HCT116 (cell line): ENCODE measurements at regions not wholly inside any gene's neighbourhood (a gene's known extent, or its start where the extent isn't known, plus 50 kb on each side); places are given as distances from the start of the nearest gene placed in this dataset.

Experiments used
- ATAC-seq: fragments of 200-7000 bp; cut with Tn5 transposase; 2 replicates; pipeline ENCODE4 v1.9.1; 2020; ENCODE audit warnings: mild to moderate bottlenecking, moderate library complexity
- BruUV-seq: library from RNA; stranded (reverse); fragments of 400-500 nt; replicated peaks from 2 replicates; lab custom pipeline; 2021; lab: Mats Ljungman, UMichigan
- CTCF ChIA-PET: fragments of 300-600 bp; sonication (Branson Sonifier 250); formaldehyde crosslinking; loops from one replicate; lab custom pipeline; 2021; ENCODE audit warnings: antibody characterized with exemption; lab: Charles Lee
- POLR2A ChIA-PET: fragments of 300-600, 350-600 bp; sonication (Branson Sonifier 250); formaldehyde crosslinking; loops from one replicate; lab custom pipeline; 2021; ENCODE audit warnings: antibody characterized with exemption; lab: Charles Lee
- RAD21 ChIA-PET, 2 experiments: fragments of 300-600 bp; sonication (Branson Sonifier 250); formaldehyde crosslinking; loops; one replicate each; lab custom pipeline; 2023; ENCODE audit warnings: low total read pairs in 2 of 2; ENCODE audit not compliant: uncharacterized antibody in 2 of 2, unreplicated experiment in 2 of 2, low non-redundant PET in 1 of 2; lab: Charles Lee
- DNase-seq: peaks from one replicate; pipeline ENCODE4 v3.0.0-alpha.2; 2010; ENCODE audit warnings: low read depth, low spot score
- H2AFZ ChIP-seq: fragments of 200-600 bp; shearing (Covaris generic), sonication (generic); 2 replicates; pipeline ENCODE4 v1.6.1; 2017; ENCODE audit warnings: low read depth, mixed run types, mixed read lengths, antibody characterized with exemption, low read length; ENCODE audit not compliant: poor library complexity, severe bottlenecking
- H3K27ac ChIP-seq: 2 replicates; pipeline ENCODE4 v1.5.1; 2012; ENCODE audit warnings: low read depth, low read length
- H3K27me3 ChIP-seq: fragments of 200-600 bp; sonication (generic); 2 replicates; pipeline ENCODE4 v1.6.1; 2016; ENCODE audit warnings: mixed run types, low read length, mixed read lengths; ENCODE audit not compliant: insufficient read depth
- H3K36me3 ChIP-seq, 2 experiments: fragments of 200-500 bp in 1 of 2; fragments of 200-600 bp in 1 of 2; sonication (Bioruptor generic) in 1 of 2; sonication (generic) in 1 of 2; 2 replicates each; pipeline versions ENCODE4 v1.5.1 to v1.6.1; 2014 to 2016; ENCODE audit warnings: low read length in 2 of 2, inconsistent platforms in 1 of 2, mixed read lengths in 1 of 2, mixed run types in 1 of 2; ENCODE audit not compliant: insufficient read depth in 2 of 2, control insufficient read depth in 1 of 2
- H3K4me1 ChIP-seq, 2 experiments: fragments of 200-600 bp in 1 of 2; sonication (generic) in 1 of 2; 2 replicates each; pipeline versions ENCODE4 v1.5.1 to v1.6.1; 2012 to 2017; ENCODE audit warnings: low read length in 2 of 2, inconsistent platforms in 1 of 2, mild to moderate bottlenecking in 1 of 2, mixed read lengths in 1 of 2, mixed run types in 1 of 2, moderate library complexity in 1 of 2; ENCODE audit not compliant: insufficient read depth in 2 of 2, control insufficient read depth in 1 of 2
- H3K4me2 ChIP-seq: fragments of 200-600 bp; sonication (generic); 2 replicates; pipeline ENCODE4 v1.6.1; 2017; ENCODE audit warnings: mixed run types, low read length, mixed read lengths
- H3K4me3 ChIP-seq, 2 experiments: fragments of 200-600 bp in 1 of 2; sonication (generic) in 1 of 2; replicated peaks in 1 of 2; 2 replicates each; pipeline ENCODE4 v1.5.1; 2011 to 2016; ENCODE audit warnings: low read length in 2 of 2, control low read depth in 1 of 2, low read depth in 1 of 2, mild to moderate bottlenecking in 1 of 2, mixed read lengths in 1 of 2, mixed run types in 1 of 2
- H3K79me2 ChIP-seq: fragments of 200-600 bp; sonication (generic); 2 replicates; pipeline ENCODE4 v1.6.1; 2017; ENCODE audit warnings: mild to moderate bottlenecking, mixed run types, low read length, moderate library complexity, mixed read lengths; ENCODE audit not compliant: insufficient read depth
- H3K9ac ChIP-seq: fragments of 200-600 bp; sonication (generic); 2 replicates; pipeline ENCODE4 v1.6.1; 2016; ENCODE audit warnings: low read length, mixed read lengths
- H3K9me2 ChIP-seq: fragments of 200-600 bp; sonication (generic), shearing (Covaris generic); 2 replicates; pipeline ENCODE4 v1.6.1; 2017; ENCODE audit warnings: mixed run types, mild to moderate bottlenecking, moderate library complexity; ENCODE audit not compliant: insufficient read depth
- H3K9me3 ChIP-seq, 2 experiments: fragments of 200-500 bp in 1 of 2; fragments of 200-600 bp in 1 of 2; sonication (Bioruptor generic) in 1 of 2; sonication (generic) in 1 of 2; 2 replicates each; pipeline ENCODE4 v1.6.1; 2014 to 2017; ENCODE audit warnings: low read length in 2 of 2, mixed read lengths in 2 of 2, inconsistent platforms in 1 of 2, low read depth in 1 of 2, mild to moderate bottlenecking in 1 of 2, mixed run types in 1 of 2, moderate library complexity in 1 of 2; ENCODE audit not compliant: control insufficient read depth in 1 of 2, insufficient read depth in 1 of 2
- H4K20me1 ChIP-seq: fragments of 200-600 bp; sonication (generic), shearing (Covaris generic); 2 replicates; pipeline ENCODE4 v1.6.1; 2017; ENCODE audit warnings: mixed run types, mild to moderate bottlenecking, moderate library complexity; ENCODE audit not compliant: insufficient read depth
- EGR1 ChIP-seq: IDR thresholded peaks from 2 replicates; pipeline ENCODE4 v1.6.1; 2012; ENCODE audit warnings: low read depth
- ELF1 ChIP-seq: IDR thresholded peaks from 2 replicates; pipeline ENCODE4 v1.6.1; 2012; ENCODE audit warnings: low read depth, borderline replicate concordance
- EZH2phosphoT487 ChIP-seq: fragments of 200-600 bp; IDR thresholded peaks from 2 replicates; pipeline ENCODE4 v1.6.1; 2018; ENCODE audit warnings: antibody characterized with exemption, borderline replicate concordance
- FOSL1 ChIP-seq: IDR thresholded peaks from 2 replicates; pipeline ENCODE4 v1.6.1; 2012; ENCODE audit warnings: low read depth
- POLR2A ChIP-seq: IDR thresholded peaks from 2 replicates; pipeline ENCODE4 v1.7.0; 2011; ENCODE audit warnings: borderline replicate concordance; ENCODE audit not compliant: insufficient read depth, insufficient read length; ENCODE audit errors: extremely low read depth
- POLR2AphosphoS5 ChIP-seq: IDR thresholded peaks from 2 replicates; pipeline ENCODE4 v1.6.1; 2011; ENCODE audit warnings: mild to moderate bottlenecking, low read depth, low read length, moderate library complexity
- SRF ChIP-seq: IDR thresholded peaks from 2 replicates; pipeline ENCODE4 v1.6.1; 2012; ENCODE audit warnings: low read depth
- TCF7L2 ChIP-seq: IDR thresholded peaks from 2 replicates; pipeline ENCODE4 v1.7.0; 2011; ENCODE audit warnings: borderline replicate concordance, inconsistent platforms; ENCODE audit not compliant: insufficient read depth, insufficient read length; ENCODE audit errors: extremely low read depth
- YY1 ChIP-seq: IDR thresholded peaks from 2 replicates; pipeline ENCODE4 v1.6.1; 2011; ENCODE audit warnings: low read length, low read depth, moderate library complexity, mild to moderate bottlenecking; ENCODE audit not compliant: insufficient replicate concordance; ENCODE audit errors: extremely low read depth
- ZNF274 ChIP-seq: fragments of 200-500 bp; sonication (Bioruptor generic); IDR thresholded peaks from 2 replicates; pipeline ENCODE4 v1.6.1; 2014; ENCODE audit warnings: mild to moderate bottlenecking, low read depth, low read length, inconsistent platforms
- intact Hi-C: fragments of 100-400 bp; cut with micrococcal nuclease; formaldehyde crosslinking; loops from 2 replicates; pipeline ENCODE4 v1.10.0; 2022

DNA sequence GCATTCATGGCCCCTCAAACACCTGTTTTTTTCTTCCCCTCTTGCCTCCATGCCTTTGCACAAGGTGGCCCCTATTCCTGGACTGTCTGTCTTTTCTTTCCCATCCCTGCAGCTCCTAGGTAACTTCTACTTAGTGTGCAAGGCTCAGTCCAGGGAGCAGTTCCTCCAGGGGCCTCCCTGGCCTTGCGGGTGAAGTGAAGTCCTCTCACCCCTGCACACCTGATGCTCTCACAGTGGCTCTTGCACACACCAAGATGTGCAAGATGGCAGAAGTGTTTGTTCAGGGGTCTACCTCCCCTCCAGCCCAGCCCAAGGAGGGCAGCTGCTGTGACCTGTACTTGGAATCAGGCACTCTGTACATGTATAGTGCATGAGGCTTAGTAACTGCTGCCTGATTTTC is 236.8 kb upstream of the HS6ST1 start:
- CTCF ChIA-PET = no interaction called here
- H3K27me3 ChIP-seq = no peaks in the 10 kb centered on the region

DNA sequence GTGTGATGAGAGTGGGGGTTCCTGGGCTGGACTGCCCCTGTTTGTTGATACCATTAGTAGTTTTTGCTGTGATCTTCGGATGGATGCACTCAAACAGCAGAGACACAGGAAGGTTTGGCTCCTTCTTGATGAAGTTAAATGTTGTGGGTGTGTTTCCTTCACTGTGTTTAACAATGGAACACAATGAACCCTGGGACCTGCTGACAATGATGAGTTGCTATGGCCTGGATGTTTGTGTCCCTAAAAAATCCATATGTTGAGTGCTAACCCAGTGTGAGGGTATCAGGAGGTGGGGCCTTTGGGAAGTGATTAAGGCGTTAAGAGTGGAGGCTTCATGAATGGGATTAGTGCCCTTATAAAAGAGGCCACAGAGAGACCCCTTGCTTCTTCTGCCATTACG is 237.4 kb upstream of the HS6ST1 start:
- Histone ChIP-seq H3K4me2 (no peak overlapping the region), H3K9me3 (no peaks in the 10 kb centered on the region), H3K36me3 (no peaks in the 10 kb centered on the region), H3K9me2 (no peaks in the 10 kb centered on the region), H3K4me1 (no peaks in the 10 kb centered on the region), H3K9ac (no peak overlapping the region), H2AFZ (no peak overlapping the region), H4K20me1 (no peaks in the 10 kb centered on the region), H3K27me3 (no peaks in the 10 kb centered on the region), H3K27ac (no peak overlapping the region), H3K79me2 (no peaks in the 10 kb centered on the region), H3K4me3 (no peak overlapping the region)
- ATAC-seq = no peak
- POLR2A ChIA-PET = no interaction called here
- RAD21 ChIA-PET = no interaction called here
- BruUV-seq = no TSS peak
- CTCF ChIA-PET = no interaction called here
- no peak for DNase-seq
- intact Hi-C loops = no loop called here
- TF ChIP-seq POLR2AphosphoS5 (no peak), FOSL1 (no peak), EZH2phosphoT487 (no peak), TCF7L2 (no peak), SRF (no peak), ZNF274 (no peak)

More for the DNA sequence above, 236.8 kb upstream of the HS6ST1 start:
- ATAC-seq (no peak), DNase-seq (no peak)
- Histone ChIP-seq H3K4me3 (no peak overlapping the region), H3K9ac (no peak overlapping the region), H3K36me3 (no peaks in the 10 kb centered on the region), H3K9me3 (no peaks in the 10 kb centered on the region), H3K79me2 (no peaks in the 10 kb centered on the region), H4K20me1 (no peaks in the 10 kb centered on the region), H3K4me1 (no peaks in the 10 kb centered on the region), H3K4me2 (no peak overlapping the region), H3K9me2 (no peaks in the 10 kb centered on the region), H2AFZ (no peak overlapping the region), H3K27ac (no peak overlapping the region)
- POLR2A ChIA-PET = no interaction called here
- RAD21 ChIA-PET = no interaction called here
- TF ChIP-seq EGR1 (no peak), ELF1 (no peak), POLR2AphosphoS5 (no peak), YY1 (no peak), POLR2A (no peak)
- intact Hi-C loops = no loop called here
- BruUV-seq = no TSS peak
